GM23248 (cell line): ENCODE measurements at regions not wholly inside any gene's neighbourhood (a gene's known extent, or its start where the extent isn't known, plus 50 kb on each side); places are given as distances from the start of the nearest gene placed in this dataset.

Source experiments
- EZH2 ChIP-seq: fragments of 200-600 bp; sonication (generic); IDR thresholded peaks from 2 replicates; pipeline ENCODE4 v1.6.1; 2018; ENCODE audit warnings: antibody characterized with exemption, mild to moderate bottlenecking; ENCODE audit not compliant: insufficient read depth, poor library complexity, severe bottlenecking
- EZH2phosphoT487 ChIP-seq: fragments of 200-600 bp; sonication (generic); IDR thresholded peaks from 2 replicates; pipeline ENCODE4 v1.6.1; 2018; ENCODE audit warnings: antibody characterized with exemption, moderate library complexity, mild to moderate bottlenecking, low read depth; ENCODE audit not compliant: insufficient read depth

DNA sequence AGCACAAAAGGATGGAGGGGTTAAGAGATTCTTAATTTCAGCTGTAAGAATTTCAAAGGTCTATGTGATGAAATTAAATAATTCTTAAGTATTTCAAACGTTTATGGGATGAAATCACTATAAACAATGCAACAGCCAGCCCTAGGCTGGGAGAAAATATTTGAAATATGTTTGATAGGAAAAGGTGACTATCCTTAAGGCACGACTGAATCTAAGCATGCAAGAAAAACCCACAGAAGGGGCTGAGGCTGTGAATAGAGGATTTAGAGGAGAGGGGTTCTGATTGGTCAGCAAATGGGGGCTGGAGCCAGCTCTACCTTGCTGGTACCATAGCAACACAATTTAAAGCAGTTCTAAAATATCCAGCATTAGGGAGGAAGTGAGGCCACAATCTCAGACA, 220.8 kb upstream of the ATP10A start:
- TF ChIP-seq EZH2phosphoT487 = no peak
- no peak for TF ChIP-seq EZH2
